H9 (cell line): ENCODE measurements at regions not wholly inside any gene's neighbourhood (a gene's known extent, or its start where the extent isn't known, plus 50 kb on each side); places are given as distances from the start of the nearest gene placed in this dataset.

Experiments
- DNase-seq: peaks from one replicate; pipeline ENCODE4 v3.0.0-alpha.2; 2017
- H2AFZ ChIP-seq: one replicate; pipeline ENCODE4 v1.6.1; 2013; ENCODE audit warnings: mild to moderate bottlenecking, low read length, control low read depth, moderate library complexity
- H2AK5ac ChIP-seq: 2 replicates; pipeline ENCODE4 v1.6.1; 2013; ENCODE audit warnings: low read length, control low read depth, mixed read lengths; ENCODE audit not compliant: insufficient read length
- H2BK120ac ChIP-seq: one replicate; pipeline ENCODE4 v1.6.1; 2013; ENCODE audit warnings: low read depth, mild to moderate bottlenecking, low read length, control low read depth, inconsistent platforms; ENCODE audit not compliant: poor library complexity, severe bottlenecking
- H2BK12ac ChIP-seq: 2 replicates; pipeline ENCODE4 v1.6.1; 2013; ENCODE audit warnings: low read length, control low read depth, mixed read lengths, low read depth; ENCODE audit not compliant: insufficient read length
- H2BK15ac ChIP-seq: 2 replicates; pipeline ENCODE4 v1.6.1; 2013; ENCODE audit warnings: low read depth, low read length, control low read depth
- H2BK20ac ChIP-seq: one replicate; pipeline ENCODE4 v1.6.1; 2013; ENCODE audit warnings: low read depth, mild to moderate bottlenecking, low read length, control low read depth, inconsistent platforms; ENCODE audit not compliant: poor library complexity, severe bottlenecking
- H2BK5ac ChIP-seq: 2 replicates; pipeline ENCODE4 v1.6.1; 2013; ENCODE audit warnings: low read length, control low read depth, mixed read lengths; ENCODE audit not compliant: insufficient read length
- H3K14ac ChIP-seq: 2 replicates; pipeline ENCODE4 v1.6.1; 2013; ENCODE audit warnings: low read length, control low read depth; ENCODE audit not compliant: insufficient read depth
- H3K18ac ChIP-seq: 2 replicates; pipeline ENCODE4 v1.6.1; 2013; ENCODE audit warnings: low read depth, mild to moderate bottlenecking, mixed read lengths, low read length, control low read depth; ENCODE audit not compliant: insufficient read length
- H3K23ac ChIP-seq: 2 replicates; pipeline ENCODE4 v1.6.1; 2013; ENCODE audit warnings: low read length, control low read depth, mixed read lengths, low read depth; ENCODE audit not compliant: insufficient read length
- H3K23me2 ChIP-seq: 2 replicates; pipeline ENCODE4 v1.6.1; 2013; ENCODE audit warnings: low read depth, mild to moderate bottlenecking, mixed read lengths, low read length, control low read depth; ENCODE audit not compliant: insufficient read length, poor library complexity, severe bottlenecking
- H3K27ac ChIP-seq: 2 replicates; pipeline ENCODE4 v1.5.1; 2013; ENCODE audit warnings: low read length, control low read depth, mixed read lengths, low read depth; ENCODE audit not compliant: insufficient read length
- H3K27me3 ChIP-seq: 2 replicates; pipeline ENCODE4 v1.6.1; 2013; ENCODE audit warnings: low read length, control low read depth, inconsistent platforms; ENCODE audit not compliant: insufficient read depth
- H3K4ac ChIP-seq: 2 replicates; pipeline ENCODE4 v1.6.1; 2013; ENCODE audit warnings: low read depth, mild to moderate bottlenecking, control low read depth, inconsistent platforms, low read length, moderate library complexity
- H3K4me1 ChIP-seq: 2 replicates; pipeline ENCODE4 v1.6.1; 2013; ENCODE audit warnings: low read length, control low read depth, inconsistent platforms; ENCODE audit not compliant: insufficient read depth
- H3K4me2 ChIP-seq: 2 replicates; pipeline ENCODE4 v1.6.1; 2013; ENCODE audit warnings: low read length, control low read depth, mixed read lengths; ENCODE audit not compliant: insufficient read length, insufficient read depth
- H3K56ac ChIP-seq: 2 replicates; pipeline ENCODE4 v1.6.1; 2013; ENCODE audit warnings: low read depth, mild to moderate bottlenecking, mixed read lengths, low read length, control low read depth; ENCODE audit not compliant: insufficient read length
- H3K79me1 ChIP-seq: 2 replicates; pipeline ENCODE4 v1.6.1; 2013; ENCODE audit warnings: low read depth, mild to moderate bottlenecking, moderate library complexity, low read length, control low read depth, inconsistent platforms; ENCODE audit not compliant: insufficient read depth, poor library complexity, severe bottlenecking
- H3K79me2 ChIP-seq: 2 replicates; pipeline ENCODE4 v1.6.1; 2013; ENCODE audit warnings: low read length, control low read depth, inconsistent platforms; ENCODE audit not compliant: insufficient read depth
- H3K9ac ChIP-seq: 2 replicates; pipeline ENCODE4 v1.6.1; 2013; ENCODE audit warnings: low read length, control low read depth, mixed read lengths; ENCODE audit not compliant: insufficient read length; ENCODE audit errors: extremely low read depth
- H3K9me3 ChIP-seq: one replicate; pipeline ENCODE4 v1.6.1; 2013; ENCODE audit warnings: low read depth, low read length, inconsistent platforms; ENCODE audit not compliant: control insufficient read depth
- H3T11ph ChIP-seq: one replicate; pipeline ENCODE4 v1.6.1; 2013; ENCODE audit warnings: mild to moderate bottlenecking, low read length, control low read depth, inconsistent platforms
- H4K20me1 ChIP-seq: one replicate; pipeline ENCODE4 v1.6.1; 2013; ENCODE audit not compliant: control insufficient read depth, insufficient read length, insufficient read depth
- H4K5ac ChIP-seq: 2 replicates; pipeline ENCODE4 v1.6.1; 2013; ENCODE audit warnings: low read depth, mild to moderate bottlenecking, mixed read lengths, low read length, control low read depth; ENCODE audit not compliant: insufficient read length
- H4K8ac ChIP-seq: replicated peaks from 2 replicates; pipeline ENCODE4 v1.6.1; 2013; ENCODE audit warnings: low read length, control low read depth, mixed read lengths, low read depth; ENCODE audit not compliant: insufficient read length
- H4K91ac ChIP-seq: 2 replicates; pipeline ENCODE4 v1.6.1; 2013; ENCODE audit warnings: low read depth, mild to moderate bottlenecking, moderate library complexity, mixed read lengths, low read length, control low read depth; ENCODE audit not compliant: insufficient read length
- H3K27ac Mint-ChIP-seq, 3 experiments: 2 replicates in 2 of 3; 3 replicates in 1 of 3; pipeline ENCODE4 v1.8.0; 2020 to 2021; ENCODE audit warnings: mixed read lengths in 3 of 3, mild to moderate bottlenecking in 1 of 3, moderate library complexity in 1 of 3
- H3K27me3 Mint-ChIP-seq: 2 replicates; pipeline ENCODE4 v1.8.0; 2021; ENCODE audit warnings: low read depth, mild to moderate bottlenecking, moderate library complexity, mixed read lengths
- H3K36me3 Mint-ChIP-seq, 3 experiments: 2 replicates in 2 of 3; 3 replicates in 1 of 3; pipeline ENCODE4 v1.8.0; 2020 to 2021; ENCODE audit warnings: low read depth in 3 of 3, mixed read lengths in 3 of 3; ENCODE audit not compliant: insufficient read depth in 1 of 3
- H3K4me1 Mint-ChIP-seq, 2 experiments: 2 replicates each; pipeline ENCODE4 v1.8.0; 2020; ENCODE audit warnings: mixed read lengths in 2 of 2
- H3K4me3 Mint-ChIP-seq, 2 experiments: 2 replicates in 1 of 2; 3 replicates in 1 of 2; pipeline ENCODE4 v1.8.0; 2020 to 2021; ENCODE audit warnings: mild to moderate bottlenecking in 2 of 2, mixed read lengths in 2 of 2, moderate library complexity in 1 of 2
- H3K9me3 Mint-ChIP-seq, 2 experiments: 2 replicates in 1 of 2; 3 replicates in 1 of 2; pipeline ENCODE4 v1.8.0; 2020; ENCODE audit warnings: mild to moderate bottlenecking in 2 of 2, mixed read lengths in 2 of 2, moderate library complexity in 1 of 2
- CTCF ChIP-seq: fragments of 200-600 bp; sonication (generic); conservative IDR thresholded peaks from 3 replicates; pipeline ENCODE4 v1.8.0; 2021; ENCODE audit warnings: antibody characterized with exemption, mild to moderate bottlenecking
- WGBS: extraction: QIAGEN DNeasy Blood & Tissue Kit; methylation state at CpG from one replicate; pipeline ENCODE4 v1.1.7; 2013; ENCODE audit warnings: missing lambda C conversion rate, low lambda C conversion rate, mixed read lengths; ENCODE audit not compliant: insufficient read length; ENCODE audit errors: extremely low coverage; 5-methylcytosine and 5-hydroxymethylcytosine counted together

- WGBS = no CpG with 5 or more reads among the region's 2 CpGs
- Histone ChIP-seq H2AK5ac (no peak overlapping the region), H2BK120ac (no peak overlapping the region), H3K14ac (no peak overlapping the region), H3K4me2 (no peak overlapping the region), H3K23me2 (no peaks in the 10 kb centered on the region), H4K20me1 (no peaks in the 10 kb centered on the region), H2AFZ (no peak overlapping the region), H3K27me3 (no peaks in the 10 kb centered on the region), H3K9me3 (no peaks in the 10 kb centered on the region), H3K56ac (no peak overlapping the region), H2BK5ac (no peak overlapping the region), H4K8ac (no peak overlapping the region), H2BK12ac (no peak overlapping the region), H3K27ac (no peak overlapping the region), H3K18ac (no peak overlapping the region), H3K9ac (no peak overlapping the region), H4K91ac (no peak overlapping the region), H3K79me2 (no peaks in the 10 kb centered on the region), H3K79me1 (no peaks in the 10 kb centered on the region), H3K23ac (no peak overlapping the region), H3K4ac (no peak overlapping the region), H2BK20ac (no peak overlapping the region), H3T11ph (no peak overlapping the region), H4K5ac (no peak overlapping the region), H3K4me1 (no peaks in the 10 kb centered on the region), H2BK15ac (no peak overlapping the region)
- Mint-ChIP-seq H3K27me3 (peaks cover 11% of the 10 kb centered on the region; the same call in 1 of the 2 replicates), H3K4me1 (peaks cover 4% of the 10 kb centered on the region in 2 experiments; a peak in 3 of 4 replicates), H3K9me3 (no peaks in the 10 kb centered on the region), H3K4me3 (no peak overlapping the region), H3K36me3 (no peaks in the 10 kb centered on the region), H3K27ac (no peak overlapping the region)
- no peak for DNase-seq
- TF ChIP-seq CTCF = no peak
Measured at GRCh38 chr7:131865911-131866310, 309.5 kb upstream of the PODXL start.
